K562 (cell line): ENCODE measurements at regions not wholly inside any gene's neighbourhood (a gene's known extent, or its start where the extent isn't known, plus 50 kb on each side); places are given as distances from the start of the nearest gene placed in this dataset.

ENCODE experiments used
- ATAC-seq: fragments of 200-7000 bp; cut with Tn5 transposase; 3 replicates; pipeline ENCODE4 v1.9.1; 2020; ENCODE audit warnings: moderate library complexity
- BruUV-seq: library from RNA; stranded (reverse); fragments of 400-500 nt; replicated peaks from 2 replicates; lab custom pipeline; 2021; lab: Mats Ljungman, UMichigan
- CTCF ChIA-PET: fragments of 300-600 bp; formaldehyde crosslinking; extraction: SDS; loops from one replicate; lab custom pipeline; 2021; ENCODE audit warnings: low intra/inter-chr PET ratio; lab: Yijun Ruan, JAX
- POLR2A ChIA-PET: fragments of 300-600, 350-650 bp; sonication (Branson Sonifier 250); formaldehyde crosslinking; extraction: SDS; loops from one replicate; lab custom pipeline; 2021; ENCODE audit warnings: antibody characterized with exemption, inconsistent platforms; lab: Yijun Ruan, JAX
- DNase-seq, 4 experiments: peaks; one replicate each; pipeline versions ENCODE4 v3.0.0 to v3.0.0-alpha.2; 2011 to 2018; ENCODE audit warnings: low spot score in 3 of 4, mixed read lengths in 3 of 4; ENCODE audit errors: extremely low read depth in 1 of 4
- FAIRE-seq: peaks from 2 replicates; lab custom pipeline; 2011; peaks lifted over from hg19 to GRCh38; lab: Jason Lieb, UNC
- H2AFZ ChIP-seq: 2 replicates; pipeline ENCODE4 v1.6.0; 2011; ENCODE audit warnings: low read depth, low read length, control low read depth, inconsistent platforms
- H3K27ac ChIP-seq: fragments of 200-600 bp; 3 replicates; pipeline ENCODE4 v1.8.0; 2011; ENCODE audit warnings: low read depth, mild to moderate bottlenecking, control low read depth, inconsistent platforms, low read length, moderate library complexity, mixed read lengths; ENCODE audit errors: extremely low read depth
- H3K27me3 ChIP-seq, 2 experiments: fragments of 300-600 bp in 1 of 2; 2 replicates in 1 of 2; 3 replicates in 1 of 2; pipeline versions ENCODE4 v1.6.0 to v1.8.0; 2011; ENCODE audit warnings: inconsistent platforms in 2 of 2, low read length in 2 of 2, mild to moderate bottlenecking in 1 of 2, mixed read lengths in 1 of 2, moderate library complexity in 1 of 2; ENCODE audit not compliant: control insufficient read depth in 2 of 2, insufficient read depth in 2 of 2
- H3K36me3 ChIP-seq: fragments of 300-600 bp; 3 replicates; pipeline ENCODE4 v1.8.0; 2011; ENCODE audit warnings: mild to moderate bottlenecking, low read length, inconsistent platforms; ENCODE audit not compliant: control insufficient read depth, insufficient read depth
- H3K4me1 ChIP-seq, 2 experiments: fragments of 200-600 bp in 1 of 2; replicated peaks in 1 of 2; 2 replicates in 1 of 2; 3 replicates in 1 of 2; pipeline versions ENCODE4 v1.5.1 to v1.8.0; 2011; ENCODE audit warnings: inconsistent platforms in 2 of 2, low read length in 2 of 2, mild to moderate bottlenecking in 1 of 2, mixed read lengths in 1 of 2, moderate library complexity in 1 of 2; ENCODE audit not compliant: control insufficient read depth in 2 of 2, insufficient read depth in 2 of 2
- H3K4me2 ChIP-seq: 2 replicates; pipeline ENCODE4 v1.6.1; 2011; ENCODE audit warnings: low read length, control low read depth, inconsistent platforms, mixed read lengths; ENCODE audit not compliant: insufficient read depth
- H3K4me3 ChIP-seq: fragments of 200-600 bp; sonication (generic), shearing (Covaris generic); 2 replicates; pipeline ENCODE4 v1.5.1; 2016; ENCODE audit warnings: control low read depth, inconsistent platforms
- H3K79me2 ChIP-seq: fragments of 200-600 bp; 3 replicates; pipeline ENCODE4 v1.8.0; 2011; ENCODE audit warnings: low read length, inconsistent platforms; ENCODE audit not compliant: control insufficient read depth, insufficient read depth
- H3K9ac ChIP-seq, 2 experiments: 2 replicates each; pipeline versions ENCODE4 v1.6.0 to v1.6.1; 2011; ENCODE audit warnings: low read depth in 2 of 2, low read length in 2 of 2, control low read depth in 1 of 2, inconsistent platforms in 1 of 2, mild to moderate bottlenecking in 1 of 2, mixed read lengths in 1 of 2; ENCODE audit not compliant: insufficient read depth in 1 of 2
- H3K9me1 ChIP-seq: one replicate; pipeline ENCODE4 v1.6.0; 2011; ENCODE audit warnings: inconsistent platforms, mild to moderate bottlenecking, low read length, moderate library complexity; ENCODE audit not compliant: control insufficient read depth, insufficient read depth
- H3K9me3 ChIP-seq: replicated peaks from 2 replicates; pipeline ENCODE4 v1.5.1; 2011; ENCODE audit warnings: low read depth, low read length, inconsistent platforms; ENCODE audit not compliant: control insufficient read depth, insufficient read depth
- H4K20me1 ChIP-seq: replicated peaks from 2 replicates; pipeline ENCODE4 v1.6.1; 2011; ENCODE audit warnings: low read length, inconsistent platforms, mixed read lengths; ENCODE audit not compliant: control insufficient read depth, insufficient read depth
- DPF2 ChIP-seq: fragments of 450-650 bp; IDR thresholded peaks from 2 replicates; pipeline ENCODE4 v1.6.1; 2016
- MCM5 ChIP-seq: fragments of 450-650 bp; IDR thresholded peaks from 2 replicates; pipeline ENCODE4 v1.6.1; 2016; ENCODE audit warnings: low read depth
- NUFIP1 ChIP-seq: fragments of 450-650 bp; IDR thresholded peaks from 2 replicates; pipeline ENCODE4 v1.6.1; 2018; ENCODE audit not compliant: partially characterized antibody
- PHF21A ChIP-seq: fragments of 450-650 bp; IDR thresholded peaks from 2 replicates; pipeline ENCODE4 v1.6.1; 2017; ENCODE audit warnings: low read depth, borderline replicate concordance
- POLR2G ChIP-seq: fragments of 200-400 bp; formaldehyde crosslinking; IDR thresholded peaks from 2 replicates; pipeline ENCODE4 v1.6.1; 2017; ENCODE audit warnings: low read depth, mild to moderate bottlenecking, antibody characterized with exemption, low read length, moderate library complexity
- TAF15 ChIP-seq: fragments of 200-400 bp; formaldehyde crosslinking; IDR thresholded peaks from 2 replicates; pipeline ENCODE4 v1.6.1; 2017; ENCODE audit warnings: mild to moderate bottlenecking, low read depth, low read length, moderate library complexity
- TAL1 ChIP-seq: fragments of 450-650 bp; IDR thresholded peaks from 2 replicates; pipeline ENCODE4 v1.6.1; 2016; ENCODE audit warnings: mild to moderate bottlenecking
- TRIM28 ChIP-seq: fragments of 450-650 bp; IDR thresholded peaks from 2 replicates; pipeline ENCODE4 v1.6.1; 2017
- ZBED1 ChIP-seq: IDR thresholded peaks from 2 replicates; pipeline ENCODE4 v1.6.1; 2014
- ZBTB8A ChIP-seq: fragments of 450-650 bp; IDR thresholded peaks from 2 replicates; pipeline ENCODE4 v1.6.1; 2018; ENCODE audit warnings: mild to moderate bottlenecking, moderate library complexity; ENCODE audit not compliant: partially characterized antibody
- ZNF217 ChIP-seq: sonication (generic); formaldehyde crosslinking; IDR thresholded peaks from 2 replicates; pipeline ENCODE4 v1.8.0; 2022; ENCODE audit warnings: mild to moderate bottlenecking, missing genetic modification reagents
- WGBS: fragments of 100-300 bp; shearing (Covaris generic); methylation state at CpG from one replicate; pipeline ENCODE4 v1.1.6; 2016; ENCODE audit warnings: low coverage, mixed read lengths; ENCODE audit not compliant: insufficient coverage; ENCODE audit errors: missing lambda C conversion rate; 5-methylcytosine and 5-hydroxymethylcytosine counted together
- in situ Hi-C: fragments of 300-500 bp; cut with MboI; formaldehyde crosslinking; loops from 4 replicates; pipeline ENCODE4 v1.15.0; 2018; ENCODE audit warnings: inconsistent platforms, mixed read lengths
- intact Hi-C: fragments of 100-400 bp; cut with micrococcal nuclease; formaldehyde crosslinking; loops from 2 replicates; pipeline ENCODE4 v1.14.2; 2022
- TF ChIP-seq, protein P1 (sequence below): fragments of 450-650 bp; IDR thresholded peaks from one replicate; pipeline ENCODE4 v1.6.1; 2018; ENCODE audit warnings: mild to moderate bottlenecking, moderate library complexity; ENCODE audit not compliant: partially characterized antibody
- TF ChIP-seq, protein P2 (sequence below): sonication (generic); formaldehyde crosslinking; IDR thresholded peaks from 2 replicates; pipeline ENCODE4 v1.8.0; 2022; ENCODE audit warnings: mild to moderate bottlenecking, missing genetic modification reagents

DNA sequence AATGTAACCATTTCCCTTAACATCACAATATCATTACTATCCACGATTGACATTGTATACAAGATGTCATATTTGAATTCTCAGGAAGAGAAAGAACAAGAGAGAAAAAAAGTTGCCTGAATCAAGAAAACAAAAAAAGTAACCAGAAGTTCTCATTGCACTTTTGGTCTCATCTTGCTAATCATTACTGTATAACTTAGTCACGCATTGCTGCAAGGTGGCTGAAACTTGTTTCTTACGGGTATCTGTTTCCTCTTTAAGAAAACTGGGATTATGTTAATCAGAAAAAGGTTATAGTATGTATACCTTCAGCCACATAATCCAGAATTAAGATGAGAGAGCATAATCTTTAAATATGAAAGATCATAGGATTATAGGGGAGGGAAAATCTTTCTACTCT, 639.7 kb upstream of the SYT4 start (continued):
- no peak for TF ChIP-seq ZNF217 (CRISPR knock-in tag)
- no peak for TF ChIP-seq TAF15
- no peak for TF ChIP-seq TAL1
- no peak for TF ChIP-seq NUFIP1
- TF ChIP-seq TRIM28: no peak
- TF ChIP-seq ZBED1: no peak
- no peak for TF ChIP-seq DPF2
- TF ChIP-seq PHF21A: no peak
- TF ChIP-seq POLR2G: no peak
- TF ChIP-seq, protein P1, sequence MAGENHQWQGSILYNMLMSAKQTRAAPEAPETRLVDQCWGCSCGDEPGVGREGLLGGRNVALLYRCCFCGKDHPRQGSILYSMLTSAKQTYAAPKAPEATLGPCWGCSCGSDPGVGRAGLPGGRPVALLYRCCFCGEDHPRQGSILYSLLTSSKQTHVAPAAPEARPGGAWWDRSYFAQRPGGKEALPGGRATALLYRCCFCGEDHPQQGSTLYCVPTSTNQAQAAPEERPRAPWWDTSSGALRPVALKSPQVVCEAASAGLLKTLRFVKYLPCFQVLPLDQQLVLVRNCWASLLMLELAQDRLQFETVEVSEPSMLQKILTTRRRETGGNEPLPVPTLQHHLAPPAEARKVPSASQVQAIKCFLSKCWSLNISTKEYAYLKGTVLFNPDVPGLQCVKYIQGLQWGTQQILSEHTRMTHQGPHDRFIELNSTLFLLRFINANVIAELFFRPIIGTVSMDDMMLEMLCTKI: no peak

DNA sequence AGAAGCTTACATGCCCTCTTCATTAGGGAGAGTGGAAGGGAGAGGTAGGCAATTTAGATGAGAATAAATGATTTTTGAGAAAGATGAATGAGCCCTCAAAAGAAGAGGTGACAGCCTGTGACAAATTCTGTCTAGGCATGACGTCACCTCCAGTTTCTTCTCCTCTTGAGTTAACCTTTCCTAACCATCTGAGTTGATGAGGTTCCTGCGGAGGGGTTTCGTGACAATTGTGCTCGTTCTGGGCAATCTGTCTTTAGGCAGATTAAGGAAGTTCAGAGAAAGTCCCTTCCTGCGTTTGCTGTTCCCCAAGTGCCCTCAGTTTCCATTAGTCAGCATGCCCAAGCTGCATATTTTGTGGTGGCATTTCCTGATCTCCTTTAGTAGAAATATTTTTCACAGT, 640.2 kb upstream of the SYT4 start:
- 0% methylated on average over 4 of the region's 5 CpGs for WGBS
- no peaks in the 10 kb centered on the region for H3K79me2 ChIP-seq
- BruUV-seq: no TSS peak
- no peak overlapping the region for H3K4me2 ChIP-seq
- DNase-seq (no peak), FAIRE-seq (no peak), ATAC-seq (no peak)
- H3K9me3 ChIP-seq: no peaks in the 10 kb centered on the region
- CTCF ChIA-PET: no interaction called here
- H2AFZ ChIP-seq: no peak overlapping the region
- intact Hi-C loops: no loop called here
- no peaks in the 10 kb centered on the region for H3K27me3 ChIP-seq
- no peak overlapping the region for H3K27ac ChIP-seq
- no peak overlapping the region for H3K4me3 ChIP-seq
- H4K20me1 ChIP-seq: no peaks in the 10 kb centered on the region
- in situ Hi-C loops: no loop called here
- no peak overlapping the region for H3K9ac ChIP-seq
- H3K4me1 ChIP-seq: no peaks in the 10 kb centered on the region
- no peaks in the 10 kb centered on the region for H3K36me3 ChIP-seq
- H3K9me1 ChIP-seq: no peaks in the 10 kb centered on the region
- POLR2A ChIA-PET: no interaction called here
- TF ChIP-seq ZBTB8A: no peak
- TF ChIP-seq, protein P2, sequence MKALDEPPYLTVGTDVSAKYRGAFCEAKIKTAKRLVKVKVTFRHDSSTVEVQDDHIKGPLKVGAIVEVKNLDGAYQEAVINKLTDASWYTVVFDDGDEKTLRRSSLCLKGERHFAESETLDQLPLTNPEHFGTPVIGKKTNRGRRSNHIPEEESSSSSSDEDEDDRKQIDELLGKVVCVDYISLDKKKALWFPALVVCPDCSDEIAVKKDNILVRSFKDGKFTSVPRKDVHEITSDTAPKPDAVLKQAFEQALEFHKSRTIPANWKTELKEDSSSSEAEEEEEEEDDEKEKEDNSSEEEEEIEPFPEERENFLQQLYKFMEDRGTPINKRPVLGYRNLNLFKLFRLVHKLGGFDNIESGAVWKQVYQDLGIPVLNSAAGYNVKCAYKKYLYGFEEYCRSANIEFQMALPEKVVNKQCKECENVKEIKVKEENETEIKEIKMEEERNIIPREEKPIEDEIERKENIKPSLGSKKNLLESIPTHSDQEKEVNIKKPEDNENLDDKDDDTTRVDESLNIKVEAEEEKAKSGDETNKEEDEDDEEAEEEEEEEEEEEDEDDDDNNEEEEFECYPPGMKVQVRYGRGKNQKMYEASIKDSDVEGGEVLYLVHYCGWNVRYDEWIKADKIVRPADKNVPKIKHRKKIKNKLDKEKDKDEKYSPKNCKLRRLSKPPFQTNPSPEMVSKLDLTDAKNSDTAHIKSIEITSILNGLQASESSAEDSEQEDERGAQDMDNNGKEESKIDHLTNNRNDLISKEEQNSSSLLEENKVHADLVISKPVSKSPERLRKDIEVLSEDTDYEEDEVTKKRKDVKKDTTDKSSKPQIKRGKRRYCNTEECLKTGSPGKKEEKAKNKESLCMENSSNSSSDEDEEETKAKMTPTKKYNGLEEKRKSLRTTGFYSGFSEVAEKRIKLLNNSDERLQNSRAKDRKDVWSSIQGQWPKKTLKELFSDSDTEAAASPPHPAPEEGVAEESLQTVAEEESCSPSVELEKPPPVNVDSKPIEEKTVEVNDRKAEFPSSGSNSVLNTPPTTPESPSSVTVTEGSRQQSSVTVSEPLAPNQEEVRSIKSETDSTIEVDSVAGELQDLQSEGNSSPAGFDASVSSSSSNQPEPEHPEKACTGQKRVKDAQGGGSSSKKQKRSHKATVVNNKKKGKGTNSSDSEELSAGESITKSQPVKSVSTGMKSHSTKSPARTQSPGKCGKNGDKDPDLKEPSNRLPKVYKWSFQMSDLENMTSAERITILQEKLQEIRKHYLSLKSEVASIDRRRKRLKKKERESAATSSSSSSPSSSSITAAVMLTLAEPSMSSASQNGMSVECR (CRISPR knock-in tag): no peak
- no peak for TF ChIP-seq MCM5
